HCT116 (cell line): ENCODE measurements at regions not wholly inside any gene's neighbourhood (a gene's known extent, or its start where the extent isn't known, plus 50 kb on each side); places are given as distances from the start of the nearest gene placed in this dataset.

Experiments
- ATAC-seq: fragments of 200-7000 bp; cut with Tn5 transposase; 2 replicates; pipeline ENCODE4 v1.9.1; 2020; ENCODE audit warnings: mild to moderate bottlenecking, moderate library complexity
- BruUV-seq: library from RNA; stranded (reverse); fragments of 400-500 nt; replicated peaks from 2 replicates; lab custom pipeline; 2021; lab: Mats Ljungman, UMichigan
- CTCF ChIA-PET: fragments of 300-600 bp; sonication (Branson Sonifier 250); formaldehyde crosslinking; loops from one replicate; lab custom pipeline; 2021; ENCODE audit warnings: antibody characterized with exemption; lab: Charles Lee
- POLR2A ChIA-PET: fragments of 300-600, 350-600 bp; sonication (Branson Sonifier 250); formaldehyde crosslinking; loops from one replicate; lab custom pipeline; 2021; ENCODE audit warnings: antibody characterized with exemption; lab: Charles Lee
- RAD21 ChIA-PET, 2 experiments: fragments of 300-600 bp; sonication (Branson Sonifier 250); formaldehyde crosslinking; loops; one replicate each; lab custom pipeline; 2023; ENCODE audit warnings: low total read pairs in 2 of 2; ENCODE audit not compliant: uncharacterized antibody in 2 of 2, unreplicated experiment in 2 of 2, low non-redundant PET in 1 of 2; lab: Charles Lee
- DNase-seq: peaks from one replicate; pipeline ENCODE4 v3.0.0-alpha.2; 2010; ENCODE audit warnings: low read depth, low spot score
- H2AFZ ChIP-seq: fragments of 200-600 bp; shearing (Covaris generic), sonication (generic); 2 replicates; pipeline ENCODE4 v1.6.1; 2017; ENCODE audit warnings: low read depth, mixed run types, mixed read lengths, antibody characterized with exemption, low read length; ENCODE audit not compliant: poor library complexity, severe bottlenecking
- H3K27ac ChIP-seq: 2 replicates; pipeline ENCODE4 v1.5.1; 2012; ENCODE audit warnings: low read depth, low read length
- H3K27me3 ChIP-seq: fragments of 200-600 bp; sonication (generic); 2 replicates; pipeline ENCODE4 v1.6.1; 2016; ENCODE audit warnings: mixed run types, low read length, mixed read lengths; ENCODE audit not compliant: insufficient read depth
- H3K36me3 ChIP-seq, 2 experiments: fragments of 200-500 bp in 1 of 2; fragments of 200-600 bp in 1 of 2; sonication (Bioruptor generic) in 1 of 2; sonication (generic) in 1 of 2; 2 replicates each; pipeline versions ENCODE4 v1.5.1 to v1.6.1; 2014 to 2016; ENCODE audit warnings: low read length in 2 of 2, inconsistent platforms in 1 of 2, mixed read lengths in 1 of 2, mixed run types in 1 of 2; ENCODE audit not compliant: insufficient read depth in 2 of 2, control insufficient read depth in 1 of 2
- H3K4me1 ChIP-seq, 2 experiments: fragments of 200-600 bp in 1 of 2; sonication (generic) in 1 of 2; 2 replicates each; pipeline versions ENCODE4 v1.5.1 to v1.6.1; 2012 to 2017; ENCODE audit warnings: low read length in 2 of 2, inconsistent platforms in 1 of 2, mild to moderate bottlenecking in 1 of 2, mixed read lengths in 1 of 2, mixed run types in 1 of 2, moderate library complexity in 1 of 2; ENCODE audit not compliant: insufficient read depth in 2 of 2, control insufficient read depth in 1 of 2
- H3K4me2 ChIP-seq: fragments of 200-600 bp; sonication (generic); 2 replicates; pipeline ENCODE4 v1.6.1; 2017; ENCODE audit warnings: mixed run types, low read length, mixed read lengths
- H3K4me3 ChIP-seq, 2 experiments: fragments of 200-600 bp in 1 of 2; sonication (generic) in 1 of 2; replicated peaks in 1 of 2; 2 replicates each; pipeline ENCODE4 v1.5.1; 2011 to 2016; ENCODE audit warnings: low read length in 2 of 2, control low read depth in 1 of 2, low read depth in 1 of 2, mild to moderate bottlenecking in 1 of 2, mixed read lengths in 1 of 2, mixed run types in 1 of 2
- H3K79me2 ChIP-seq: fragments of 200-600 bp; sonication (generic); 2 replicates; pipeline ENCODE4 v1.6.1; 2017; ENCODE audit warnings: mild to moderate bottlenecking, mixed run types, low read length, moderate library complexity, mixed read lengths; ENCODE audit not compliant: insufficient read depth
- H3K9ac ChIP-seq: fragments of 200-600 bp; sonication (generic); 2 replicates; pipeline ENCODE4 v1.6.1; 2016; ENCODE audit warnings: low read length, mixed read lengths
- H3K9me2 ChIP-seq: fragments of 200-600 bp; sonication (generic), shearing (Covaris generic); 2 replicates; pipeline ENCODE4 v1.6.1; 2017; ENCODE audit warnings: mixed run types, mild to moderate bottlenecking, moderate library complexity; ENCODE audit not compliant: insufficient read depth
- H3K9me3 ChIP-seq, 2 experiments: fragments of 200-500 bp in 1 of 2; fragments of 200-600 bp in 1 of 2; sonication (Bioruptor generic) in 1 of 2; sonication (generic) in 1 of 2; 2 replicates each; pipeline ENCODE4 v1.6.1; 2014 to 2017; ENCODE audit warnings: low read length in 2 of 2, mixed read lengths in 2 of 2, inconsistent platforms in 1 of 2, low read depth in 1 of 2, mild to moderate bottlenecking in 1 of 2, mixed run types in 1 of 2, moderate library complexity in 1 of 2; ENCODE audit not compliant: control insufficient read depth in 1 of 2, insufficient read depth in 1 of 2
- H4K20me1 ChIP-seq: fragments of 200-600 bp; sonication (generic), shearing (Covaris generic); 2 replicates; pipeline ENCODE4 v1.6.1; 2017; ENCODE audit warnings: mixed run types, mild to moderate bottlenecking, moderate library complexity; ENCODE audit not compliant: insufficient read depth
- CBX3 ChIP-seq: IDR thresholded peaks from 2 replicates; pipeline ENCODE4 v1.6.1; 2012; ENCODE audit warnings: low read depth
- CEBPB ChIP-seq: IDR thresholded peaks from 2 replicates; pipeline ENCODE4 v1.6.1; 2012; ENCODE audit warnings: low read depth
- FOSL1 ChIP-seq: IDR thresholded peaks from 2 replicates; pipeline ENCODE4 v1.6.1; 2012; ENCODE audit warnings: low read depth
- ZNF274 ChIP-seq: fragments of 200-500 bp; sonication (Bioruptor generic); IDR thresholded peaks from 2 replicates; pipeline ENCODE4 v1.6.1; 2014; ENCODE audit warnings: mild to moderate bottlenecking, low read depth, low read length, inconsistent platforms
- intact Hi-C: fragments of 100-400 bp; cut with micrococcal nuclease; formaldehyde crosslinking; loops from 2 replicates; pipeline ENCODE4 v1.10.0; 2022
- TF ChIP-seq, protein P1 (sequence below): IDR thresholded peaks from 2 replicates; pipeline ENCODE4 v1.6.1; 2012; ENCODE audit warnings: low read depth
- TF ChIP-seq, protein P2 (sequence below): IDR thresholded peaks from 2 replicates; pipeline ENCODE4 v1.6.1; 2012
- TF ChIP-seq, protein P3 (sequence below): IDR thresholded peaks from 2 replicates; pipeline ENCODE4 v1.6.1; 2011; ENCODE audit warnings: mild to moderate bottlenecking, low read length, moderate library complexity; ENCODE audit not compliant: insufficient replicate concordance; ENCODE audit errors: extremely low read depth

DNA sequence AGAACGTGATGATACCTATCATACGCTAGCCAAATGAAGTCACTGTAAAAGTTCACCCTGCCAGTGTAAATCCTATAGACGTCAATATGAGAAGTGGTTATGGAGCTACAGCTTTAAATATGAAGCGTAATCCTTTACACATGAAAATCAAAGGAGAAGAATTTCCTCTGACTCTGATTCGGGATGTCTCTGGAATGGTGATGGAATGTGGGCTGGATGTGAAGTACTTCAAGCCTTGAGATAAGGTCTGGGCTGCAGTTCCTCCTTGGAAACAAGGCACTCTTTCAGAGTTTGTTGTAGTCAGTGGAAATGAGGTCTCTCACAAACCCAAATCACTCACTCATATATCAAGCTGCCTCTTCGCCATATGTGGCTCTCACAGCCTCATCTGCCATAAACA, 53.1 kb upstream of the NAP1L1 start (continued):
- TF ChIP-seq, protein P1, sequence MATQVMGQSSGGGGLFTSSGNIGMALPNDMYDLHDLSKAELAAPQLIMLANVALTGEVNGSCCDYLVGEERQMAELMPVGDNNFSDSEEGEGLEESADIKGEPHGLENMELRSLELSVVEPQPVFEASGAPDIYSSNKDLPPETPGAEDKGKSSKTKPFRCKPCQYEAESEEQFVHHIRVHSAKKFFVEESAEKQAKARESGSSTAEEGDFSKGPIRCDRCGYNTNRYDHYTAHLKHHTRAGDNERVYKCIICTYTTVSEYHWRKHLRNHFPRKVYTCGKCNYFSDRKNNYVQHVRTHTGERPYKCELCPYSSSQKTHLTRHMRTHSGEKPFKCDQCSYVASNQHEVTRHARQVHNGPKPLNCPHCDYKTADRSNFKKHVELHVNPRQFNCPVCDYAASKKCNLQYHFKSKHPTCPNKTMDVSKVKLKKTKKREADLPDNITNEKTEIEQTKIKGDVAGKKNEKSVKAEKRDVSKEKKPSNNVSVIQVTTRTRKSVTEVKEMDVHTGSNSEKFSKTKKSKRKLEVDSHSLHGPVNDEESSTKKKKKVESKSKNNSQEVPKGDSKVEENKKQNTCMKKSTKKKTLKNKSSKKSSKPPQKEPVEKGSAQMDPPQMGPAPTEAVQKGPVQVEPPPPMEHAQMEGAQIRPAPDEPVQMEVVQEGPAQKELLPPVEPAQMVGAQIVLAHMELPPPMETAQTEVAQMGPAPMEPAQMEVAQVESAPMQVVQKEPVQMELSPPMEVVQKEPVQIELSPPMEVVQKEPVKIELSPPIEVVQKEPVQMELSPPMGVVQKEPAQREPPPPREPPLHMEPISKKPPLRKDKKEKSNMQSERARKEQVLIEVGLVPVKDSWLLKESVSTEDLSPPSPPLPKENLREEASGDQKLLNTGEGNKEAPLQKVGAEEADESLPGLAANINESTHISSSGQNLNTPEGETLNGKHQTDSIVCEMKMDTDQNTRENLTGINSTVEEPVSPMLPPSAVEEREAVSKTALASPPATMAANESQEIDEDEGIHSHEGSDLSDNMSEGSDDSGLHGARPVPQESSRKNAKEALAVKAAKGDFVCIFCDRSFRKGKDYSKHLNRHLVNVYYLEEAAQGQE = no peak
- no peak for TF ChIP-seq CEBPB
- no peak for TF ChIP-seq ZNF274
- TF ChIP-seq CBX3 = no peak
- TF ChIP-seq, protein P2, sequence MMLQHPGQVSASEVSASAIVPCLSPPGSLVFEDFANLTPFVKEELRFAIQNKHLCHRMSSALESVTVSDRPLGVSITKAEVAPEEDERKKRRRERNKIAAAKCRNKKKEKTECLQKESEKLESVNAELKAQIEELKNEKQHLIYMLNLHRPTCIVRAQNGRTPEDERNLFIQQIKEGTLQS = no peak

DNA sequence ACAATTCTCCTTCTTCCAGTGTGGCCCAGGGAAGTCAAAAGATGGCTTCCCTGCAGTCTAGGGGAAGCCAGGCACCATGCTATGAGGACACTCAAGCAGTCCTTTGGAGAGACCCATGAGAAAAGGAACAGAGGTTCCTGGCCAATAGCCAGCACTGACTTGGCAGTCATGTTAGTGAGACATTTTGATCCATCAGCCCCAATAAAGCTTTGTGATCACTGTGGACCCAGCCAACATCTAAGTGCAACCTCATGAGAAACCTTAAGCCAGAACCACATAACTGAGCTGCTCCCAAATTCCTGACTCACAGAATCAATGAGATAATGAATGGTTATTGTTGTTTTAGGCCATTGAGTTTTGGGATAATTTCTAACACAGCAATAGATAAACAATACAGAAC, 51.0 kb upstream of the NAP1L1 start:
- CTCF ChIA-PET = no interaction called here
- POLR2A ChIA-PET = no interaction called here

More for the DNA sequence above, 51.0 kb upstream of the NAP1L1 start:
- BruUV-seq = no TSS peak
- H3K4me1 ChIP-seq = no peaks in the 10 kb centered on the region
- RAD21 ChIA-PET = no interaction called here
- H3K36me3 ChIP-seq = no peaks in the 10 kb centered on the region
- H3K4me2 ChIP-seq = no peak overlapping the region
- no peak overlapping the region for H3K9ac ChIP-seq
- TF ChIP-seq, protein P3, sequence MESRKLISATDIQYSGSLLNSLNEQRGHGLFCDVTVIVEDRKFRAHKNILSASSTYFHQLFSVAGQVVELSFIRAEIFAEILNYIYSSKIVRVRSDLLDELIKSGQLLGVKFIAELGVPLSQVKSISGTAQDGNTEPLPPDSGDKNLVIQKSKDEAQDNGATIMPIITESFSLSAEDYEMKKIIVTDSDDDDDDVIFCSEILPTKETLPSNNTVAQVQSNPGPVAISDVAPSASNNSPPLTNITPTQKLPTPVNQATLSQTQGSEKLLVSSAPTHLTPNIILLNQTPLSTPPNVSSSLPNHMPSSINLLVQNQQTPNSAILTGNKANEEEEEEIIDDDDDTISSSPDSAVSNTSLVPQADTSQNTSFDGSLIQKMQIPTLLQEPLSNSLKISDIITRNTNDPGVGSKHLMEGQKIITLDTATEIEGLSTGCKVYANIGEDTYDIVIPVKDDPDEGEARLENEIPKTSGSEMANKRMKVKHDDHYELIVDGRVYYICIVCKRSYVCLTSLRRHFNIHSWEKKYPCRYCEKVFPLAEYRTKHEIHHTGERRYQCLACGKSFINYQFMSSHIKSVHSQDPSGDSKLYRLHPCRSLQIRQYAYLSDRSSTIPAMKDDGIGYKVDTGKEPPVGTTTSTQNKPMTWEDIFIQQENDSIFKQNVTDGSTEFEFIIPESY = no peak
- no peak for TF ChIP-seq FOSL1
- no peak for DNase-seq
- no peaks in the 10 kb centered on the region for H3K9me3 ChIP-seq
- no peak overlapping the region for H3K4me3 ChIP-seq
- H3K27ac ChIP-seq = no peak overlapping the region
- H3K9me2 ChIP-seq = no peaks in the 10 kb centered on the region
- intact Hi-C loops = no loop called here
- H2AFZ ChIP-seq = no peak overlapping the region
- H4K20me1 ChIP-seq = no peaks in the 10 kb centered on the region
- H3K27me3 ChIP-seq = no peaks in the 10 kb centered on the region
- H3K79me2 ChIP-seq = no peaks in the 10 kb centered on the region
- no peak for ATAC-seq
